K562 (cell line): ENCODE measurements at regions not wholly inside any gene's neighbourhood (a gene's known extent, or its start where the extent isn't known, plus 50 kb on each side); places are given as distances from the start of the nearest gene placed in this dataset.

Experiments used
- CEBPG ChIP-seq, 3 experiments: fragments of 200-800 bp in 1 of 3; sonication (Bioruptor generic) in 1 of 3; sonication (generic) in 1 of 3; formaldehyde crosslinking in 1 of 3; IDR thresholded peaks in 2 of 3; conservative IDR thresholded peaks in 1 of 3; 2 replicates each; pipeline versions ENCODE4 v1.6.1 to v1.8.0; 2016 to 2022; ENCODE audit warnings: missing compliant biosample characterization in 2 of 3, missing genetic modification characterization in 2 of 3, mild to moderate bottlenecking in 1 of 3, missing genetic modification reagents in 1 of 3
- CLOCK ChIP-seq: fragments of 250-450 bp; sonication (Bioruptor Pico); IDR thresholded peaks from 2 replicates; pipeline ENCODE4 v1.4.0; 2020; ENCODE audit warnings: mild to moderate bottlenecking, moderate library complexity, borderline replicate concordance
- FOSL1 ChIP-seq: fragments of 200-800 bp; sonication (Bioruptor generic); conservative IDR thresholded peaks from 2 replicates; pipeline ENCODE4 v1.6.1; 2016; ENCODE audit warnings: missing genetic modification characterization, missing compliant biosample characterization
- GABPA ChIP-seq: fragments of 200-800 bp; sonication (Bioruptor generic); conservative IDR thresholded peaks from 2 replicates; pipeline ENCODE4 v1.6.1; 2016; ENCODE audit warnings: low read depth, missing genetic modification characterization, missing compliant biosample characterization
- IRF9 ChIP-seq: fragments of 450-650 bp; IDR thresholded peaks from 2 replicates; pipeline ENCODE4 v1.6.1; 2016; ENCODE audit warnings: missing biosample characterization, missing genetic modification characterization
- MCM7 ChIP-seq, 2 experiments: fragments of 450-650 bp; IDR thresholded peaks; 2 replicates each; pipeline ENCODE4 v1.6.1; 2016 to 2018
- MEIS2 ChIP-seq: fragments of 450-650 bp; IDR thresholded peaks from 2 replicates; pipeline ENCODE4 v1.6.1; 2014; ENCODE audit warnings: mild to moderate bottlenecking; ENCODE audit not compliant: partially characterized antibody
- SMAD1 ChIP-seq: fragments of 150-350 bp; IDR thresholded peaks from 2 replicates; pipeline ENCODE4 v1.6.1; 2014; ENCODE audit warnings: low read length, low read depth; ENCODE audit not compliant: partially characterized antibody
- SPI1 ChIP-seq: IDR thresholded peaks from 2 replicates; pipeline ENCODE4 v1.6.1; 2011; ENCODE audit warnings: low read depth, low read length, control low read depth, borderline replicate concordance
- SRSF3 ChIP-seq: fragments of 200-400 bp; formaldehyde crosslinking; IDR thresholded peaks from 2 replicates; pipeline ENCODE4 v1.6.1; 2016; ENCODE audit warnings: mild to moderate bottlenecking, low read length, moderate library complexity; ENCODE audit not compliant: insufficient read depth
- ZNF589 ChIP-seq: fragments of 200-800 bp; sonication (Bioruptor generic); IDR thresholded peaks from 2 replicates; pipeline ENCODE4 v1.6.1; 2016; ENCODE audit warnings: low read depth, missing genetic modification characterization, missing compliant biosample characterization
- ZNF766 ChIP-seq: fragments of 200-800 bp; sonication (Bioruptor generic); conservative IDR thresholded peaks from 2 replicates; pipeline ENCODE4 v1.6.1; 2016; ENCODE audit warnings: missing genetic modification characterization, missing compliant biosample characterization
- TF ChIP-seq, protein P1 (sequence below): fragments of 450-650 bp; formaldehyde crosslinking; IDR thresholded peaks from 2 replicates; pipeline ENCODE4 v1.4.0; 2022; ENCODE audit warnings: mild to moderate bottlenecking, moderate library complexity

DNA sequence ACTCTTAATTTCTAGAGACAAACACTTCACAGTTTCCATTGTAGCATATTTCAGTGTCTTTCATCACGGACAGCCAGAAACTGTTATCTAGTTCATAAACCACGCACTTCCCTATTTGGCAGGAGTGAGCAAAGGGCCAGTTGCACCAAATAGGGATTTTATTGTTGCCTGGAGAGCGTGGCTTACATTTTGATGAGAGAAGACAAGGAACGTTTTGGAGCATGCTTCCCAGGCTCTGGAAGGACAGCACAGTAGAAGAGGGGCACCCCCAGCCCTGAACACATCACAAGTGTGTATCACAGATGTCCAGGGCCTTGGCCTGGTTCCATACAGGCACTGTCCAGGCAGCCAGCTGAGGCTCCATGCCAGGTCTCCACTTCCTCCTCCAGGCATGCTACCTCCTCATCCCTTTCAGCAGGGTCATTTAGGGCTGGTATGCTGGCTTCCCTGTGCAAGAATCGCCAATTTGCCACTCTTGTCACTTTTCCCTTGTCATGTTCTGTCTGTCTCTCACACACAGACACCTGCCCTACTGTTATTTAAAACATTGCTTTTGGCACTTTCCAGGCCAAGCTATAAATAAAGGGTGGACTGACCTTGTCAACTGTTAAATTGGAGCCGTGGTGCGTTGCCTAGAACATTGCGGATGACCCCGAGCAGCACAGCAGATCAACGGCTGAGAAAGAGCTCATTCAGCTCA is 235.0 kb upstream of the GMDS start (continued):
- TF ChIP-seq ZNF589 (CRISPR knock-in tag), result peak; percentile 73; the same call in 1 of the 2 replicates
- TF ChIP-seq, protein P1, sequence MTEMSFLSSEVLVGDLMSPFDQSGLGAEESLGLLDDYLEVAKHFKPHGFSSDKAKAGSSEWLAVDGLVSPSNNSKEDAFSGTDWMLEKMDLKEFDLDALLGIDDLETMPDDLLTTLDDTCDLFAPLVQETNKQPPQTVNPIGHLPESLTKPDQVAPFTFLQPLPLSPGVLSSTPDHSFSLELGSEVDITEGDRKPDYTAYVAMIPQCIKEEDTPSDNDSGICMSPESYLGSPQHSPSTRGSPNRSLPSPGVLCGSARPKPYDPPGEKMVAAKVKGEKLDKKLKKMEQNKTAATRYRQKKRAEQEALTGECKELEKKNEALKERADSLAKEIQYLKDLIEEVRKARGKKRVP (CRISPR knock-in tag), result peak; percentile 93
- TF ChIP-seq SMAD1, result no peak
- peak; percentile 49 for TF ChIP-seq CEBPG (CRISPR knock-in tag; IDR thresholded peaks at IDR 0.05)
- TF ChIP-seq CEBPG (tag; conservative IDR thresholded peaks at IDR 0.05 in 1 of 2, IDR thresholded peaks at IDR 0.05 in 1 of 2), result peak; percentile 34 to 75; a peak in 2 of 4 replicates
- peak; percentile 41 for TF ChIP-seq GABPA (tag)
- TF ChIP-seq SPI1, result peak; percentile 91
- no peak for TF ChIP-seq IRF9 (tag)
- peak; percentile 23 for TF ChIP-seq MEIS2
- no peak for TF ChIP-seq MCM7 (IDR thresholded peaks at IDR 0.05)
- no peak for TF ChIP-seq CLOCK (CRISPR knock-in tag)
- TF ChIP-seq FOSL1 (tag), result peak; percentile 42; the same call in 1 of the 2 replicates
- no peak for TF ChIP-seq SRSF3
- TF ChIP-seq ZNF766 (CRISPR knock-in tag), result peak; percentile 80
